Endothelial cell (in vitro differentiated cells): ENCODE measurements at regions not wholly inside any gene's neighbourhood (a gene's known extent, or its start where the extent isn't known, plus 50 kb on each side); places are given as distances from the start of the nearest gene placed in this dataset.

Experiments
- DNase-seq: peaks from one replicate; pipeline ENCODE4 v3.0.0; 2021; ENCODE audit warnings: low spot score
- H3K27ac Mint-ChIP-seq: one replicate; pipeline ENCODE4 v1.8.0; 2021; ENCODE audit warnings: mixed read lengths, inconsistent platforms; ENCODE audit not compliant: unreplicated experiment
- H3K27me3 Mint-ChIP-seq: one replicate; pipeline ENCODE4 v1.8.0; 2021; ENCODE audit warnings: mild to moderate bottlenecking, moderate library complexity, mixed read lengths, inconsistent platforms; ENCODE audit not compliant: unreplicated experiment
- H3K36me3 Mint-ChIP-seq: one replicate; pipeline ENCODE4 v1.8.0; 2021; ENCODE audit warnings: mild to moderate bottlenecking, low read depth, mixed read lengths, inconsistent platforms; ENCODE audit not compliant: unreplicated experiment
- H3K4me1 Mint-ChIP-seq: one replicate; pipeline ENCODE4 v1.8.0; 2021; ENCODE audit warnings: mild to moderate bottlenecking, mixed read lengths, inconsistent platforms; ENCODE audit not compliant: unreplicated experiment
- H3K4me3 Mint-ChIP-seq: one replicate; pipeline ENCODE4 v1.8.0; 2021; ENCODE audit warnings: mild to moderate bottlenecking, mixed read lengths, inconsistent platforms; ENCODE audit not compliant: unreplicated experiment
- H3K9me3 Mint-ChIP-seq: one replicate; pipeline ENCODE4 v1.8.0; 2021; ENCODE audit warnings: mixed read lengths, inconsistent platforms; ENCODE audit not compliant: unreplicated experiment
- CTCF ChIP-seq: fragments of 200-600 bp; sonication (generic); IDR thresholded peaks from one replicate; pipeline ENCODE4 v1.5.0; 2021; ENCODE audit warnings: antibody characterized with exemption; ENCODE audit not compliant: unreplicated experiment

DNA sequence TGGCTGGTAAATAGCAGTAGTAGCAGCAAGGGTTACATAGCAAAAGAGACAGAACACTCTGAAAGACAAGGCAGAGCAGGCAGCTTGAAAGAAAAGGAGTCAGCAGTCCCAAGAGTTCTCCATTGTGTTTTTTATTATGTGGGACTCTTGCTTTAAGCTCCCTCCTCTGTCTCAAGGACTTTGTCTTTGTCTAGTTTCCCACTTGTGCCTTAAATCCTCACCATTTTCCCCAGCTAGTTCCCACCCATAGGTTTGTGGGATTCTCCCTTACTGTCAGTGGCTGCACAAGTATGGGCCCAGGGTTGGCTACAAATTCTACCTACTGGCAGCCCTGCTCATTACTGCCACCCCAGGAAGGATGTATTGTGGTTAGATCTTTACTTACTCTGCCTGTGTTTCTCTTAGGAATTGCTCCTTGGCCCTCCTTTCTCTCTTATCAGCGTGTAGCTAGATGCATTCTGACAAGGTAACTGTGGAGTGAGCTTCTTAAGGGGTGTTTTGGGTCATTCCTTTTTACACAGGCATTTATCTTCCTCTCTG lies 413.4 kb upstream of the PCDH9 start:
- no peak overlapping the region for H3K4me3 Mint-ChIP-seq
- H3K27ac Mint-ChIP-seq, result no peak overlapping the region
- no peaks in the 10 kb centered on the region for H3K36me3 Mint-ChIP-seq
- H3K27me3 Mint-ChIP-seq, result no peaks in the 10 kb centered on the region
- TF ChIP-seq CTCF, result no peak
- H3K4me1 Mint-ChIP-seq, result no peaks in the 10 kb centered on the region
- no peaks in the 10 kb centered on the region for H3K9me3 Mint-ChIP-seq
- DNase-seq, result no peak

DNA sequence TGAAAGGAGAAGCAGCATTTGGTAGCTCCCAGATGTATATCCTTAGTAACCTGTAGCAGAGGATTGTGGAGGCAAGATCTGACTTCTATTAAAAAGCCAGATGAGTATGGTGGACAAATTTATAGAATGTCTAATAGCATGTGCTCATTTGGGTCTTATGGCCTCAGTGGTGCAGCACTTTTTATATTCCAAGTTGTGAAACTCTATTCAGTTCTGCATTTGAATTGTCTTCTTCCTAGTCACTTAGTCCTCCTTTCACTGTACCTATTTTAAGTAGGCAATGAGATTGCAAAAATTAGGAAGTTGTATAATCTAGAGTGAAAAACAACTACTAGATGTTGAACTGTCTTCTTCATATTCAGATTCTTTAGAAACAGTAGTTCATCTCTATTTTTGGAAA lies 412.5 kb upstream of the PCDH9 start:
- no peak overlapping the region for H3K27ac Mint-ChIP-seq

DNA sequence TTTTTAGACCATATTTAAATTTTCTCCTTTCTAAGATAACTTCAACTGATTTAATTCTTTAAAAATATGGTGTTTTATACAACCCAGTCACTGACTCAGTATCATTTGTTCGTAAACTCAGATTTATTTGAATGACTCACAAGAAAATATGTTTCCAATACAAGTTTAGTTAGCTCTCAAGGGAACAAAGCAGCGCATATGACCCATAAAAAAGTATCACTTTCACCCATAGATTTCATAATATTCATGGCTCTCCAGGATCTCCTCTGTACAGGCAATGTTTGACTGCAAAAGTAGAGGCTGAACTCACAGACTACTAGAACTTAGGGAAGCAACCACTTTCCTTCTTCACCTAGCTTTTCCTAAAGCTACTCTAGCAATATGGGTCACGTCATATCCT lies 405.6 kb upstream of the PCDH9 start:
- H3K27ac Mint-ChIP-seq, result no peak overlapping the region
- H3K4me3 Mint-ChIP-seq, result no peak overlapping the region
- no peaks in the 10 kb centered on the region for H3K36me3 Mint-ChIP-seq
- H3K4me1 Mint-ChIP-seq, result peaks cover 3% of the 10 kb centered on the region
- no peak for DNase-seq
- no peaks in the 10 kb centered on the region for H3K27me3 Mint-ChIP-seq
- H3K9me3 Mint-ChIP-seq, result no peaks in the 10 kb centered on the region
- TF ChIP-seq CTCF, result no peak

More for the DNA sequence above, 412.5 kb upstream of the PCDH9 start:
- H3K4me1 Mint-ChIP-seq, result no peaks in the 10 kb centered on the region
- H3K36me3 Mint-ChIP-seq, result no peaks in the 10 kb centered on the region
- no peak overlapping the region for H3K4me3 Mint-ChIP-seq
- DNase-seq, result no peak
- H3K27me3 Mint-ChIP-seq, result no peaks in the 10 kb centered on the region
- no peaks in the 10 kb centered on the region for H3K9me3 Mint-ChIP-seq
- no peak for TF ChIP-seq CTCF

DNA sequence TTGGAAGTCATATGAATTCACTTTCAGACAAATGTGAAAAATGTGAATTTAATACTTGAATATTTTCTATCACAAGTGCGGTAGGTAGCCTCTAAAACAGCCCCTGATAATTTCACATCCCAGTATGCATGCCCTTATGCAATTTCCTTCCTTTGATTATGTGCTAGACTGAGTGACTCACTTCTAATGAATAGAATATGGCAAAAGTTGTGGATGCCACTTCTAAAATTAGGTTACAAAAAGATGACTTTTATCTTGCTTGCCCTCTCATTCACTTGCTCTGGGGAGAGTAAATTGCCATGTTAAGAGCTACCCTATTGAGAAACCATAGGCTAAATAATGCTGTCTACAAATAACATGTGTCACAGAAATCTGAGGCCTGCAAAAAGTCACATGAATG lies 402.5 kb upstream of the PCDH9 start:
- H3K27ac Mint-ChIP-seq, result no peak overlapping the region
- H3K4me1 Mint-ChIP-seq, result peaks cover 3% of the 10 kb centered on the region
- no peaks in the 10 kb centered on the region for H3K36me3 Mint-ChIP-seq
- no peak for DNase-seq
- TF ChIP-seq CTCF, result no peak
- peaks cover 2% of the 10 kb centered on the region for H3K27me3 Mint-ChIP-seq
- no peaks in the 10 kb centered on the region for H3K9me3 Mint-ChIP-seq
- no peak overlapping the region for H3K4me3 Mint-ChIP-seq

GRCh38 chr13:67630640-67631039 lies 400.5 kb upstream of the PCDH9 start:
- DNase-seq, result no peak
- Mint-ChIP-seq H3K27me3 (peaks cover 2% of the 10 kb centered on the region), H3K4me1 (peaks cover 3% of the 10 kb centered on the region), H3K4me3 (no peak overlapping the region), H3K27ac (no peak overlapping the region), H3K36me3 (no peaks in the 10 kb centered on the region), H3K9me3 (no peaks in the 10 kb centered on the region)
- TF ChIP-seq CTCF, result no peak
